Bronchial epithelial cell (primary cell): ENCODE measurements at regions not wholly inside any gene's neighbourhood (a gene's known extent, or its start where the extent isn't known, plus 50 kb on each side); places are given as distances from the start of the nearest gene placed in this dataset.

Experiments
- DNase-seq: peaks from one replicate; pipeline ENCODE4 v3.0.0-alpha.2; 2010; ENCODE audit warnings: low read depth
- FAIRE-seq: peaks from 2 replicates; lab custom pipeline; 2011; peaks lifted over from hg19 to GRCh38; lab: Jason Lieb, UNC
- H3K27me3 ChIP-seq: 2 replicates; pipeline ENCODE4 v1.5.1; 2011; ENCODE audit warnings: low read length; ENCODE audit not compliant: control insufficient read depth, insufficient read depth
- H3K36me3 ChIP-seq: 2 replicates; pipeline ENCODE4 v1.5.1; 2011; ENCODE audit warnings: low read length; ENCODE audit not compliant: control insufficient read depth, insufficient read depth
- H3K4me3 ChIP-seq: 2 replicates; pipeline ENCODE4 v1.5.1; 2011; ENCODE audit warnings: mild to moderate bottlenecking, low read depth, low read length, control low read depth
- TF ChIP-seq, protein P1 (sequence below): IDR thresholded peaks from 2 replicates; pipeline ENCODE4 v1.5.1; 2011; ENCODE audit warnings: mild to moderate bottlenecking, moderate library complexity, low read length, control low read depth, inconsistent platforms; ENCODE audit not compliant: insufficient read depth, severe bottlenecking

- TF ChIP-seq, protein P1, sequence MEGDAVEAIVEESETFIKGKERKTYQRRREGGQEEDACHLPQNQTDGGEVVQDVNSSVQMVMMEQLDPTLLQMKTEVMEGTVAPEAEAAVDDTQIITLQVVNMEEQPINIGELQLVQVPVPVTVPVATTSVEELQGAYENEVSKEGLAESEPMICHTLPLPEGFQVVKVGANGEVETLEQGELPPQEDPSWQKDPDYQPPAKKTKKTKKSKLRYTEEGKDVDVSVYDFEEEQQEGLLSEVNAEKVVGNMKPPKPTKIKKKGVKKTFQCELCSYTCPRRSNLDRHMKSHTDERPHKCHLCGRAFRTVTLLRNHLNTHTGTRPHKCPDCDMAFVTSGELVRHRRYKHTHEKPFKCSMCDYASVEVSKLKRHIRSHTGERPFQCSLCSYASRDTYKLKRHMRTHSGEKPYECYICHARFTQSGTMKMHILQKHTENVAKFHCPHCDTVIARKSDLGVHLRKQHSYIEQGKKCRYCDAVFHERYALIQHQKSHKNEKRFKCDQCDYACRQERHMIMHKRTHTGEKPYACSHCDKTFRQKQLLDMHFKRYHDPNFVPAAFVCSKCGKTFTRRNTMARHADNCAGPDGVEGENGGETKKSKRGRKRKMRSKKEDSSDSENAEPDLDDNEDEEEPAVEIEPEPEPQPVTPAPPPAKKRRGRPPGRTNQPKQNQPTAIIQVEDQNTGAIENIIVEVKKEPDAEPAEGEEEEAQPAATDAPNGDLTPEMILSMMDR: no peak
- Histone ChIP-seq H3K4me3 (no peak overlapping the region), H3K27me3 (no peaks in the 10 kb centered on the region), H3K36me3 (no peaks in the 10 kb centered on the region)
- no peak for DNase-seq
- FAIRE-seq: no peak
These were observed 292.5 kb downstream of the HLX start for GRCh38 chr1:221171768-221172167.

GRCh38 chr1:221172841-221173240 lies 293.6 kb downstream of the HLX start:
- TF ChIP-seq, protein P1: no peak
- H3K4me3 ChIP-seq: no peak overlapping the region
- DNase-seq: no peak
- no peaks in the 10 kb centered on the region for H3K27me3 ChIP-seq
- FAIRE-seq: no peak
- H3K36me3 ChIP-seq: no peaks in the 10 kb centered on the region

DNA sequence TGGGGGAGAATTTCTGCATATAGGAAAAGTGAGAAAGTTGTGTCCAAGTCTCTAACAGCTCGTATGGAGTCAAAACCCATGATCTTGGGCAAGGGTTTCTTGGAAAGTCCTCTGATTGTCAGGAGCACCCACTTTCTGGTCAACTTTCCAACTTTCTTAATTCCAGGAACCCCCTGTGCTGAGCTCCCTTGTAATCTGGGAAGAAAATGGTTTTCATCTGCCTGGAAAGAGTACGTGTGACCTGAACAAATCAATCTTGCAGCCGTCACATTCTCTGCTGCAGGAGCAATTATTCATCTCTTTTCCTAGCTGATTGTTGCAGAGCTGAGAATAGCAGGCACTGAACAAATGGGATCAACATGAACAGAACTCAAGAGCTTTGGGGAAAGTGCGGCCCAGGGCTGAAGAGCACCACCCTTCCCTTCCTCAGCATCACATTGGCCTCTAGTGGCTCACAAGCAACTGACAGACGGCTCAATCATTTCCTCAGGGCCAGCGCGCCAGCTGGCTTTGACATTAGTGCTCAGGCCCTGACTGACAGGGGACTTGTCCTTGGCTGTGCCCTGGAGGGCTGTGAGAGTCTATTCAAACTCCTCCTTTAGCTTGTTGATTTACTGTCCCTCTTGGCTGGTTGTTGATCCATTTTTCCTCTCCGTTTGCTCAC lies 295.2 kb downstream of the HLX start:
- TF ChIP-seq, protein P1: no peak
- Histone ChIP-seq H3K4me3 (no peak overlapping the region), H3K27me3 (no peaks in the 10 kb centered on the region), H3K36me3 (no peaks in the 10 kb centered on the region)
- DNase-seq: no peak
- FAIRE-seq: no peak

DNA sequence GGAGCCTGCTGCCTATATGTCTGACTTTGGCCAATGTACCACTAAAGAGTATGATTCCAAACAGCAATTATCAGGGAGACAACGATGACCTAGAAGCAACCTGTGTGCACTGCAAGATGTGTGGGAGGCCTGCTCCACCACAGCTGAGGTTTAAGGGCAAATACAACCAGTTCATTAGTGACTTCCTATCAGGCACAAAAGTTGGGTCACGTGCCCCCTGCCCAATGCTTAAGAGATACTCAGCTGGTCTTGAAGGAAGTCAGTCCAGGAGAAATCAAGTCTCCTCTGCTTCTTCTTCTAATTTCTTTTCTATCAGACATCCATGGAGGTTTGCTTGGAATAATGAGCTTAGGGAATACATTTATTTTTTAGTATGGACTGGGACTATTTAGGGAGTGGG lies 296.0 kb downstream of the HLX start:
- TF ChIP-seq, protein P1: no peak
- FAIRE-seq: no peak
- H3K27me3 ChIP-seq: no peaks in the 10 kb centered on the region

DNA sequence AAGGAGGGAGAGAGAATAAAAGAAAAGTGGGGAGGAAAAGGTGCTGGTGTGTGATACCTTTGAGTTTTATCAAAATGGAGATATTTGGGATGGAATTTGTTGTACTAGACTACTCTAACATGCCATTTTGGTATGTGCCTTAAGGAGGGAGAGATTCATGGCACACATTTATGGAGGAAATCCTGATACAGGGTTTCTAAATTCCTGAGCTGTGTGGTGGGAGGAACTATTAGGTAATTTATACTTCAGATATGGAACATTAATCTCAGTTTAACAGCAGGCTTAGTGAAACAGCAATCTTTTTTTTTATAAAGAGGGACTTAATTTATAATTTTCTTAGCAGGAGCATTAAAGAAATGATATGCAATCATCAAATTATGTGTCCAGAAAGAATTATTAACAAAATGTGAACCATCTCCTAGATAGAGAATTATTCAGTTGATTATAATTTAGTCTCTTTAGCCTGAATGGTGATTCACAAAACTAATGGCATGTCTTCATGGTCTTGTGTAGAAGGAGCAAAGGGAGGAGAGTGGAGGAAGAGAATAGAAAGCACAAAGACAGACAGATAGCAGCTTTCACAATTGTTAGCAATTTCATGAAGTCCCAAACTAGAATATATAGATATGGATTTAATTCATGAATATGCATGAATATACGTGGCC lies 301.6 kb downstream of the HLX start:
- FAIRE-seq: no peak
- TF ChIP-seq, protein P1: no peak
- no peaks in the 10 kb centered on the region for H3K36me3 ChIP-seq
- H3K4me3 ChIP-seq: no peak overlapping the region
- DNase-seq: no peak
- H3K27me3 ChIP-seq: no peaks in the 10 kb centered on the region

More for the DNA sequence above, 296.0 kb downstream of the HLX start:
- Histone ChIP-seq H3K36me3 (no peaks in the 10 kb centered on the region), H3K4me3 (no peak overlapping the region)
- no peak for DNase-seq
